Neural crest cell (in vitro differentiated cells): ENCODE measurements at regions not wholly inside any gene's neighbourhood (a gene's known extent, or its start where the extent isn't known, plus 50 kb on each side); places are given as distances from the start of the nearest gene placed in this dataset.
A peak's percentile ranks its signal among the peaks of the same experiment; 100 is the strongest.

Source experiments
- DNase-seq: peaks from one replicate; pipeline ENCODE4 v3.0.0; 2021; ENCODE audit warnings: low read depth, mixed read lengths, low spot score
- H3K27ac Mint-ChIP-seq: one replicate; pipeline ENCODE4 v1.8.0; 2021; ENCODE audit warnings: mild to moderate bottlenecking, mixed read lengths; ENCODE audit not compliant: unreplicated experiment
- H3K27me3 Mint-ChIP-seq: 2 replicates; pipeline ENCODE4 v1.8.0; 2021; ENCODE audit warnings: low read depth, mild to moderate bottlenecking, mixed read lengths
- H3K36me3 Mint-ChIP-seq: 2 replicates; pipeline ENCODE4 v1.8.0; 2021; ENCODE audit warnings: low read depth, mild to moderate bottlenecking, mixed read lengths
- H3K4me1 Mint-ChIP-seq: 2 replicates; pipeline ENCODE4 v1.8.0; 2021; ENCODE audit warnings: mixed read lengths
- H3K4me3 Mint-ChIP-seq: one replicate; pipeline ENCODE4 v1.8.0; 2021; ENCODE audit warnings: mild to moderate bottlenecking, mixed read lengths
- H3K9me3 Mint-ChIP-seq: 2 replicates; pipeline ENCODE4 v1.8.0; 2021; ENCODE audit warnings: mixed read lengths
- TF ChIP-seq, protein P1 (sequence below): fragments of 200-600 bp; sonication (generic); conservative IDR thresholded peaks from 2 replicates; pipeline ENCODE4 v1.5.0; 2021; ENCODE audit warnings: antibody characterized with exemption, mild to moderate bottlenecking

- peaks cover 12% of the 10 kb centered on the region for H3K4me1 Mint-ChIP-seq
- no peak overlapping the region for H3K4me3 Mint-ChIP-seq
- no peak for DNase-seq
- H3K27ac Mint-ChIP-seq, result no peak overlapping the region
- no peaks in the 10 kb centered on the region for H3K27me3 Mint-ChIP-seq
- no peaks in the 10 kb centered on the region for H3K36me3 Mint-ChIP-seq
- peaks cover 4% of the 10 kb centered on the region for H3K9me3 Mint-ChIP-seq
- TF ChIP-seq, protein P1, sequence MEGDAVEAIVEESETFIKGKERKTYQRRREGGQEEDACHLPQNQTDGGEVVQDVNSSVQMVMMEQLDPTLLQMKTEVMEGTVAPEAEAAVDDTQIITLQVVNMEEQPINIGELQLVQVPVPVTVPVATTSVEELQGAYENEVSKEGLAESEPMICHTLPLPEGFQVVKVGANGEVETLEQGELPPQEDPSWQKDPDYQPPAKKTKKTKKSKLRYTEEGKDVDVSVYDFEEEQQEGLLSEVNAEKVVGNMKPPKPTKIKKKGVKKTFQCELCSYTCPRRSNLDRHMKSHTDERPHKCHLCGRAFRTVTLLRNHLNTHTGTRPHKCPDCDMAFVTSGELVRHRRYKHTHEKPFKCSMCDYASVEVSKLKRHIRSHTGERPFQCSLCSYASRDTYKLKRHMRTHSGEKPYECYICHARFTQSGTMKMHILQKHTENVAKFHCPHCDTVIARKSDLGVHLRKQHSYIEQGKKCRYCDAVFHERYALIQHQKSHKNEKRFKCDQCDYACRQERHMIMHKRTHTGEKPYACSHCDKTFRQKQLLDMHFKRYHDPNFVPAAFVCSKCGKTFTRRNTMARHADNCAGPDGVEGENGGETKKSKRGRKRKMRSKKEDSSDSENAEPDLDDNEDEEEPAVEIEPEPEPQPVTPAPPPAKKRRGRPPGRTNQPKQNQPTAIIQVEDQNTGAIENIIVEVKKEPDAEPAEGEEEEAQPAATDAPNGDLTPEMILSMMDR, result no peak
These were observed 221.6 kb upstream of the DYNLRB2 start for GRCh38 chr16:80319181-80319580.

DNA sequence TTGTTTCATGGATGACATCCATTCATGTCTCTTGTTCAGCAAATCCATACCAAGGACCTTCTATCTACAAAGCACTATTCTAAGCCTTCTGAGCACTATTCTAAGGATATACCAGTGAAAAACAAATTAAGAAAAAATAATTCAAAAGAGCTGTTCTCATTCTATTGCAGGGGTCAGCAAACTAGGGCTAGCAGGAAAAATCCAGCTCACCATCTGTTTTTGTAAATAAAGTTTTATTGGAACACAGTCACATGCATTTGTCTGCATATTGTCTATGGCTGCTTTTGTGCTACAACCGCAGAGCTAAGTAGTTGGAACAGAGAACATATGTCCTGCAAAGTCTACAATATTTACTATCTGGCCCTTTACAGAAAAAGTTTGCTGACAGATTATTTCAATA, 222.7 kb upstream of the DYNLRB2 start:
- no peaks in the 10 kb centered on the region for H3K36me3 Mint-ChIP-seq
- TF ChIP-seq, protein P1, result no peak
- DNase-seq, result no peak
- H3K4me1 Mint-ChIP-seq, result peaks cover 4% of the 10 kb centered on the region
- H3K27ac Mint-ChIP-seq, result no peak overlapping the region
- H3K27me3 Mint-ChIP-seq, result no peaks in the 10 kb centered on the region
- peaks cover 4% of the 10 kb centered on the region for H3K9me3 Mint-ChIP-seq
- H3K4me3 Mint-ChIP-seq, result no peak overlapping the region

GRCh38 chr16:80317599-80318037, 223.2 kb upstream of the DYNLRB2 start:
- no peak overlapping the region for H3K27ac Mint-ChIP-seq
- H3K27me3 Mint-ChIP-seq, result no peaks in the 10 kb centered on the region
- H3K4me1 Mint-ChIP-seq, result peaks cover 4% of the 10 kb centered on the region
- DNase-seq, result no peak
- H3K9me3 Mint-ChIP-seq, result peaks cover 4% of the 10 kb centered on the region
- H3K4me3 Mint-ChIP-seq, result no peak overlapping the region
- no peaks in the 10 kb centered on the region for H3K36me3 Mint-ChIP-seq
- TF ChIP-seq, protein P1, result peak; percentile 39

GRCh38 chr16:80317116-80317515, 223.7 kb upstream of the DYNLRB2 start:
- H3K4me1 Mint-ChIP-seq, result peaks cover 4% of the 10 kb centered on the region
- H3K9me3 Mint-ChIP-seq, result peaks cover 4% of the 10 kb centered on the region
- H3K36me3 Mint-ChIP-seq, result no peaks in the 10 kb centered on the region
- no peak for DNase-seq
- H3K27me3 Mint-ChIP-seq, result no peaks in the 10 kb centered on the region
- no peak overlapping the region for H3K27ac Mint-ChIP-seq
- TF ChIP-seq, protein P1, result no peak
- no peak overlapping the region for H3K4me3 Mint-ChIP-seq

DNA sequence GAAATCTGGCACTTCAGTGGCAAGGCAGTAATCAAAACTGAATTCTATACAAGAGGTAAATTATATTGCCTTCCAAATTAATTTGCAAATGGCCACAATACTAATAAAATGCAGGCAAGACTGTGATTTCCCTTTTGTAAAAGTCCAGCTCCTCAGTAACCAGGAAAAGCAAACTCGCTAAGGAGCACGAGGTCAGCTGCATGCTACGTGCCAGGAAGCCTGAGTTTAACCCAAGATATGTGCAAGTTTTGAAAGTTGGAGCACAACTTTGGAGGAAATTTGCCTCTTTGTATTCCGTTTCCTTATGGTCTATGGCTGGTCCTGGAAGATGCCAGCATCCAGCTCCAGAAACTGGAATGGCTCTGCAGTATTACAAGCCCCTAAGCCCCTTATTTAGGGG, 226.8 kb upstream of the DYNLRB2 start:
- Mint-ChIP-seq H3K4me3 (no peak overlapping the region), H3K36me3 (no peaks in the 10 kb centered on the region), H3K4me1 (peaks cover 4% of the 10 kb centered on the region), H3K27me3 (no peaks in the 10 kb centered on the region), H3K9me3 (peaks cover 10% of the 10 kb centered on the region), H3K27ac (no peak overlapping the region)
- DNase-seq, result no peak
- TF ChIP-seq, protein P1, result no peak

DNA sequence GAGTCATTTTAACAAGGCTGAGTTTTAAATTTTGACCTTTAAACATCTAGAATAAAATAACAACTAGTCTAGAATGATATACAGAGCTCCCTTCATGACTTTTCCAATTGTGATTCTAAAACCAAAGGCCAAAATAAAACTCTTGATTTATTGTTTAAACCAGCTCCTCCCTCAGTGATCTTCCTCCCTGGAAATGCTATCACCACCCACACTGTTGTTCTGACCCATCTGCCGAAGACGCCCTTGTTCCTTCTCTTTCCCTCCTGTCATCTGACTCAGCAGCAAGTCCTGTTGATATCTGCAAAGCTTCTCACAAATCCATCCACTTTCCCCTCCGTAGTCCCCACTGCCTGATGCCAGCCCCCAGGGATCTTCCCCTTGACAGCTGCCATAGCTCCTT, 231.6 kb upstream of the DYNLRB2 start:
- no peaks in the 10 kb centered on the region for H3K27me3 Mint-ChIP-seq
- no peak for DNase-seq
- TF ChIP-seq, protein P1, result no peak
- H3K9me3 Mint-ChIP-seq, result peaks cover 6% of the 10 kb centered on the region
- no peaks in the 10 kb centered on the region for H3K36me3 Mint-ChIP-seq
- H3K4me1 Mint-ChIP-seq, result peaks cover 4% of the 10 kb centered on the region
- H3K27ac Mint-ChIP-seq, result no peak overlapping the region
- H3K4me3 Mint-ChIP-seq, result no peak overlapping the region
